ENCODE measurements at regions not wholly inside any gene's neighbourhood (a gene's known extent, or its start where the extent isn't known, plus 50 kb on each side); places are given as distances from the start of the nearest gene placed in this dataset.

DNA sequence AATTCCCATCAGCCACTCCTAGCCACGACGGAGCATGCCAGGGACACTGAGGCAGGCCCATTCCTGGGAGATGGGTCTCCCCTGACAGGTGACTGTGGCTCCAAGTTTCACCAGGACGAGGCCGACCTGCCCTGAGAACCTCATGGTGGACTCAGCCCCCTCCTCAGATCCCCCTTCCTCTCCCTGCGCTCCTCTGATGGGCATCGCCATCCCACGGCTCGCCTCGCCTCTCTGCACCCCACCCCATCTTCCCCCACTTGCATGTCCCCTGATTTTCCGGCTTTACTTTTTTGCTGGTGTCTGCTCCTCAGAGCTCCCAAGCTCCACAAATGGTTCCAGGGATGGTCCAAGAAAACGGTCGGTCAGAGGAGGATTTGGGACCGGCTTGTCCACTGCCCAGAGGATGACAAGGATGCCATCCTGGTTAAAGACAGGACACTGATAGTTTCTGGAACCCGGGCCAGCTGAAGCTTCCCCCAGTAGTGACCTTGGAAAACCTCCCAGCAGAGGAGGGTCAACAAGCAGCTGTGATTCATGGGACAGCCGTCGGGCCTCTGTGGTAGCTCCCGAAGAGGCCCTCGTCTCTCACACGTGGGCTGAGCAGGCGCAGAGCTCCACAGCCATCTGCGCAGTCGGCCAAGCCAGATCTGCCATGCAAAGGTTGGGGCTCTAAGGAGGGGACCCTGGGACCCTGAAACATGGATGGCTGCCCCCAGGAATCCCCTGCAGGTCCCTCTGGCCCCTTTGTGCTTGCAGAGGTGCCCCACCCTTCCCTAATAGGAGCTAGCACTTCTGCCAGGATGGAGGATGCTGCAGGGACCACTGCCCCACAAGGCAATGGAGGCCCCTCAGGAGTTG lies 87.8 kb upstream of the SLC66A3 start:
- no peak overlapping the region for H3K9ac ChIP-seq (ENCODE audit: insufficient read length, low read depth)
- H3K4me3 ChIP-seq (ENCODE audit: insufficient read length, low read depth): no peak overlapping the region
- H3K27me3 ChIP-seq (ENCODE audit: insufficient read depth, insufficient read length): no peaks in the 10 kb centered on the region
- H3K9me3 ChIP-seq (ENCODE audit: insufficient read depth, low read length): no peaks in the 10 kb centered on the region
- no peaks in the 10 kb centered on the region for H3K4me1 ChIP-seq (ENCODE audit: insufficient read depth, insufficient read length)
- no peak for DNase-seq (ENCODE audit: low read depth, low spot score)
- TF ChIP-seq YY1 (IDR thresholded peaks at IDR 0.05; ENCODE audit: insufficient read depth, insufficient read length): no peak
- no peak for TF ChIP-seq ZNF274 (IDR thresholded peaks at IDR 0.05; ENCODE audit: low read depth, low read length)
- TF ChIP-seq SUZ12 (IDR thresholded peaks at IDR 0.05; ENCODE audit: extremely low read depth, insufficient read depth, insufficient read length): no peak
- no peaks in the 10 kb centered on the region for H3K36me3 ChIP-seq (ENCODE audit: insufficient read depth, insufficient read length, low read length)

- H3K27me3 ChIP-seq (ENCODE audit: insufficient read depth, insufficient read length): no peaks in the 10 kb centered on the region
- no peak overlapping the region for H3K4me3 ChIP-seq (ENCODE audit: insufficient read length, low read depth)
- no peak for DNase-seq (ENCODE audit: low read depth, low spot score)
- no peak overlapping the region for H3K9ac ChIP-seq (ENCODE audit: insufficient read length, low read depth)
- no peaks in the 10 kb centered on the region for H3K4me1 ChIP-seq (ENCODE audit: insufficient read depth, insufficient read length)
- no peak for TF ChIP-seq YY1 (IDR thresholded peaks at IDR 0.05; ENCODE audit: insufficient read depth, insufficient read length)
- TF ChIP-seq SUZ12 (IDR thresholded peaks at IDR 0.05; ENCODE audit: extremely low read depth, insufficient read depth, insufficient read length): no peak
- TF ChIP-seq ZNF274 (IDR thresholded peaks at IDR 0.05; ENCODE audit: low read depth, low read length): no peak
- H3K9me3 ChIP-seq (ENCODE audit: insufficient read depth, low read length): no peaks in the 10 kb centered on the region
- no peaks in the 10 kb centered on the region for H3K36me3 ChIP-seq (ENCODE audit: insufficient read depth, insufficient read length, low read length)
Measured at GRCh38 chr2:11068079-11068741, 87.1 kb upstream of the SLC66A3 start.

- no peaks in the 10 kb centered on the region for H3K9me3 ChIP-seq (ENCODE audit: insufficient read depth, low read length)
- no peak for TF ChIP-seq ZNF274 (IDR thresholded peaks at IDR 0.05; ENCODE audit: low read depth, low read length)
- TF ChIP-seq SUZ12 (IDR thresholded peaks at IDR 0.05; ENCODE audit: extremely low read depth, insufficient read depth, insufficient read length): no peak
- no peak for TF ChIP-seq YY1 (IDR thresholded peaks at IDR 0.05; ENCODE audit: insufficient read depth, insufficient read length)
- no peak for DNase-seq (ENCODE audit: low read depth, low spot score)
- no peaks in the 10 kb centered on the region for H3K36me3 ChIP-seq (ENCODE audit: insufficient read depth, insufficient read length, low read length)
- no peak overlapping the region for H3K4me3 ChIP-seq (ENCODE audit: insufficient read length, low read depth)
- no peak overlapping the region for H3K9ac ChIP-seq (ENCODE audit: insufficient read length, low read depth)
- no peaks in the 10 kb centered on the region for H3K27me3 ChIP-seq (ENCODE audit: insufficient read depth, insufficient read length)
- H3K4me1 ChIP-seq (ENCODE audit: insufficient read depth, insufficient read length): no peaks in the 10 kb centered on the region
Measured at GRCh38 chr2:11068856-11069526, 86.3 kb upstream of the SLC66A3 start.

DNA sequence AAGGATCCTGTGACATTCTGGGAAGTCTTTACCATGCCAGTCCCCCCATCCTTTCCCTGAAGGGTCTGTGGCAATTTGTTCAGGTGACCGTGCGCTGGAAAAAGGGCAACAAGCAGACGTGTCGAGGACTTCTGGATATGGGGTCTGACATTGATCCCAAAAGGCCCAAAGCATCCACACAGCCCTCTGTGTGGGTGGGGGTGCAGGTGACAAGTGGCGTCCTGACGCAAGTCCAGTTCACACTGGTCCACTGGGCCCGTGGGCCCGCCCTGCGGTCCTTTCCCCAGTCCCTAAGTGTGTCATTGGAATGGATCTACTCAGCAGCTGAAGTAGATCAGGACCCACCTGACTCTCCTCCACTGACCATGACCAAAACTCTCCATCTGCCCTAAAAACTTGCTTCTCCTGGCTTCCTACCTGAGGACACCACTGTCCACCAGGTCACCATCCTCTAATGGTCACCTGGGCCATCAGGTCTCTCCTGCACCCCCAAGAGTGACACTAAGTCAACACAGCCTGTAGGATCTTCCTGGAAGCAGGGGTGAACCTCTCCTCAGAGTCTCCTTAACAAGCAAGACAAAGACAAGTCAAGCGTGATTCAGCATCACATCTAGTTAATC lies 85.6 kb upstream of the SLC66A3 start:
- H3K9ac ChIP-seq (ENCODE audit: insufficient read length, low read depth): no peak overlapping the region
- H3K9me3 ChIP-seq (ENCODE audit: insufficient read depth, low read length): no peaks in the 10 kb centered on the region
- DNase-seq (ENCODE audit: low read depth, low spot score): no peak
- TF ChIP-seq ZNF274 (IDR thresholded peaks at IDR 0.05; ENCODE audit: low read depth, low read length) (no peak), SUZ12 (IDR thresholded peaks at IDR 0.05; ENCODE audit: extremely low read depth, insufficient read depth, insufficient read length) (no peak), YY1 (IDR thresholded peaks at IDR 0.05; ENCODE audit: insufficient read depth, insufficient read length) (no peak)
- no peaks in the 10 kb centered on the region for H3K27me3 ChIP-seq (ENCODE audit: insufficient read depth, insufficient read length)
- H3K4me3 ChIP-seq (ENCODE audit: insufficient read length, low read depth): no peak overlapping the region
- no peaks in the 10 kb centered on the region for H3K4me1 ChIP-seq (ENCODE audit: insufficient read depth, insufficient read length)
- no peaks in the 10 kb centered on the region for H3K36me3 ChIP-seq (ENCODE audit: insufficient read depth, insufficient read length, low read length)

- Histone ChIP-seq H3K4me3 (ENCODE audit: insufficient read length, low read depth) (no peak overlapping the region), H3K9ac (ENCODE audit: insufficient read length, low read depth) (no peak overlapping the region), H3K27me3 (ENCODE audit: insufficient read depth, insufficient read length) (no peaks in the 10 kb centered on the region), H3K9me3 (ENCODE audit: insufficient read depth, low read length) (no peaks in the 10 kb centered on the region), H3K36me3 (ENCODE audit: insufficient read depth, insufficient read length, low read length) (no peaks in the 10 kb centered on the region), H3K4me1 (ENCODE audit: insufficient read depth, insufficient read length) (no peaks in the 10 kb centered on the region)
- DNase-seq (ENCODE audit: low read depth, low spot score): peak; percentile 18
- TF ChIP-seq SUZ12 (IDR thresholded peaks at IDR 0.05; ENCODE audit: extremely low read depth, insufficient read depth, insufficient read length): no peak
- no peak for TF ChIP-seq ZNF274 (IDR thresholded peaks at IDR 0.05; ENCODE audit: low read depth, low read length)
- TF ChIP-seq YY1 (IDR thresholded peaks at IDR 0.05; ENCODE audit: insufficient read depth, insufficient read length): no peak
Measured at GRCh38 chr2:11071211-11071610, 84.1 kb upstream of the SLC66A3 start.

DNA sequence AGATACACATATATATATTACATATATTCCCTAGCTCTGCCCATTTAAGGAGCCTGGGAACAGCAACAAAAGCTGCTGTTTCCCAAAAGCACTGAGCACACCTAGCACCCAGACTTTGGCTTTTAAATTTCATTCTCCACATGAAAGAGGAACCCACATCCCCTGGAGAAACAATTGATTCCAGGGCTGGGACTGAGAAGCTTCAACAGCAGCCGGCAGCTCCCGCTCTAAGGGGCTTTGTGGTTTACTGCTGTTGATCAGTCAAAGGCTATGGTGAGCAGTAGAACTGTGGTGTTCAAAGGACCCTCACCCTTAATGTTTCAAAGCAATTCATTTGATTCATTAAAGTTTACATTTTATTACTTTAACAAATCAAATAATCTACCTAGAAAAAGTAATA lies 83.3 kb upstream of the SLC66A3 start:
- DNase-seq (ENCODE audit: low read depth, low spot score): no peak
- no peak overlapping the region for H3K9ac ChIP-seq (ENCODE audit: insufficient read length, low read depth)
- H3K36me3 ChIP-seq (ENCODE audit: insufficient read depth, insufficient read length, low read length): no peaks in the 10 kb centered on the region
- TF ChIP-seq SUZ12 (IDR thresholded peaks at IDR 0.05; ENCODE audit: extremely low read depth, insufficient read depth, insufficient read length) (no peak), ZNF274 (IDR thresholded peaks at IDR 0.05; ENCODE audit: low read depth, low read length) (no peak), YY1 (IDR thresholded peaks at IDR 0.05; ENCODE audit: insufficient read depth, insufficient read length) (no peak)
- H3K4me3 ChIP-seq (ENCODE audit: insufficient read length, low read depth): no peak overlapping the region
- no peaks in the 10 kb centered on the region for H3K9me3 ChIP-seq (ENCODE audit: insufficient read depth, low read length)
- no peaks in the 10 kb centered on the region for H3K4me1 ChIP-seq (ENCODE audit: insufficient read depth, insufficient read length)
- no peaks in the 10 kb centered on the region for H3K27me3 ChIP-seq (ENCODE audit: insufficient read depth, insufficient read length)

Measured in NT2/D1 (cell line).